ENCODE measurements at regions not wholly inside any gene's neighbourhood (a gene's known extent, or its start where the extent isn't known, plus 50 kb on each side); places are given as distances from the start of the nearest gene placed in this dataset.

DNA sequence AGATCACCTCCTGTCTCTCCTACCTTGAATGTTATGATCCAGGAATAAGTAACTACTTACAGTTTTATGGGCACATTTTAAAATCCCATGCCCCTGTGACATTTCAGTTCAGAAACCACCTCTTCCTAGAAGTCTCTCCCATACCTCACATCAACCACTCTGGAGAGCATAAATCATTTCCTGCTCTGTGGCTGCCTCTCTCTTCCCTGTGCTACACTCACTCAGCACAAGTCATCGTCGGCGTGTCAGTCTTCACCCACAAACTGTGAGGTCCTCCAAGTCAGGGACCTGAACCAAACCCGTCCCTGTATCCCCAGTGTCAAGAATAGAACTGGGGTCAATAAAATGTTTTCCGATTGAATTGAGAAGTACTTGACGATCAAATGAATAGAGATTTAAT is 863.3 kb downstream of the BCL11B start:
- H2BK5ac ChIP-seq (ENCODE audit: low read length): no peak overlapping the region
- H2AK5ac ChIP-seq (ENCODE audit: low read depth, low read length): no peak overlapping the region
- H3K27ac ChIP-seq (replicated peaks; ENCODE audit: low read length): no peak overlapping the region
- H3K9me3 ChIP-seq (replicated peaks in 1 of 2; ENCODE audit: control insufficient read depth in 2 of 2, insufficient read depth in 1 of 2, low read depth in 1 of 2, low read length in 2 of 2): no peaks in the 10 kb centered on the region
- no peak overlapping the region for H3K9ac ChIP-seq (ENCODE audit: low read depth, low read length, poor library complexity)
- no peak overlapping the region for H4K8ac ChIP-seq (ENCODE audit: low read depth, low read length)
- no peak overlapping the region for H3K4ac ChIP-seq (ENCODE audit: low read length)
- no peak overlapping the region for H2BK120ac ChIP-seq (ENCODE audit: low read depth, low read length)
- no peak overlapping the region for H3K18ac ChIP-seq (ENCODE audit: low read length)
- no peaks in the 10 kb centered on the region for H3K27me3 ChIP-seq (ENCODE audit: control insufficient read depth in 3 of 3, insufficient read depth in 3 of 3, low read depth in 1 of 3, low read length in 3 of 3)
- no peak overlapping the region for H4K91ac ChIP-seq (ENCODE audit: low read depth, low read length, poor library complexity)
- H3K36me3 ChIP-seq (replicated peaks in 1 of 2; ENCODE audit: control insufficient read depth in 2 of 2, insufficient read depth in 2 of 2, low read length in 2 of 2): no peaks in the 10 kb centered on the region
- no peak overlapping the region for H3K4me3 ChIP-seq (ENCODE audit: low read length in 2 of 2)
- DNase-seq (ENCODE audit: low spot score): no peak
- H3K23ac ChIP-seq (ENCODE audit: low read depth, low read length, poor library complexity): no peak overlapping the region
- peaks cover 0 to 2% of the 10 kb centered on the region in 2 donors for H3K4me1 ChIP-seq (ENCODE audit: control insufficient read depth in 2 of 2, insufficient read depth in 1 of 2, low read depth in 1 of 2, low read length in 2 of 2)
- H3K4me2 ChIP-seq (ENCODE audit: insufficient read depth, low read length, poor library complexity, severe bottlenecking): no peak overlapping the region
- H2BK15ac ChIP-seq (ENCODE audit: low read length): no peak overlapping the region
- H3K79me1 ChIP-seq (ENCODE audit: low read depth, low read length): no peaks in the 10 kb centered on the region
- no peak overlapping the region for H3K14ac ChIP-seq (ENCODE audit: low read length)
- WGBS, 2 donors (ENCODE audit: extremely low coverage in 2 of 2, insufficient read length in 2 of 2, insufficient replicate concordance in 1 of 2): no CpG with 5 or more reads among the region's 6 CpGs
- no peak overlapping the region for H2BK12ac ChIP-seq (ENCODE audit: low read length)
- no peak overlapping the region for H2AFZ ChIP-seq (ENCODE audit: low read length)

DNA sequence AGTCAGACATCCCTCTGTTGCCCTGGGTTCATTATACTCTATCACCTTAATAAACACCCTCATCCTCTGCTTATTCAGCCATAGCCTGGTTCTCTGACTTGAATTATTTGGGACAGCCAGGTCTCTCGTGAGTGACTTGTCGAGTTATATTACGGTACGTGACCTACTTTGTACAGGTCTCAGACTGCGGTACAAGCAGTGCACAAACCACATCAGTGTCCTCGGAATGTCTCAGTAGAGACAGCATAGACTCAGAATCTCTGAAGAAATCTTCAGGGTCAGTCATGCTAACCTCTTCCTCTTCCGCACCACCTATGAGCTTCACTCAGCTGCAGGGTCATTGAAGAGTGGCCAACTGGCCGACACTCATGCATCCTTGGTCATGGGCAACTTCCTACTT is 860.8 kb downstream of the BCL11B start:
- H3K9ac ChIP-seq (ENCODE audit: low read depth, low read length, poor library complexity): no peak overlapping the region
- H3K23ac ChIP-seq (ENCODE audit: low read depth, low read length, poor library complexity): no peak overlapping the region
- no peak overlapping the region for H4K8ac ChIP-seq (ENCODE audit: low read depth, low read length)
- no peaks in the 10 kb centered on the region for H3K27me3 ChIP-seq (ENCODE audit: control insufficient read depth in 3 of 3, insufficient read depth in 3 of 3, low read depth in 1 of 3, low read length in 3 of 3)
- H3K4me3 ChIP-seq (ENCODE audit: low read length in 2 of 2): no peak overlapping the region
- no peak overlapping the region for H2BK5ac ChIP-seq (ENCODE audit: low read length)
- H2BK12ac ChIP-seq (ENCODE audit: low read length): no peak overlapping the region
- no peak overlapping the region for H3K27ac ChIP-seq (replicated peaks; ENCODE audit: low read length)
- no peak overlapping the region for H3K18ac ChIP-seq (ENCODE audit: low read length)
- H2BK120ac ChIP-seq (ENCODE audit: low read depth, low read length): no peak overlapping the region
- H3K79me1 ChIP-seq (ENCODE audit: low read depth, low read length): no peaks in the 10 kb centered on the region
- no peak overlapping the region for H2BK15ac ChIP-seq (ENCODE audit: low read length)
- no peak overlapping the region for H2AK5ac ChIP-seq (ENCODE audit: low read depth, low read length)
- H4K91ac ChIP-seq (ENCODE audit: low read depth, low read length, poor library complexity): no peak overlapping the region
- no peak overlapping the region for H3K14ac ChIP-seq (ENCODE audit: low read length)
- H3K36me3 ChIP-seq (replicated peaks in 1 of 2; ENCODE audit: control insufficient read depth in 2 of 2, insufficient read depth in 2 of 2, low read length in 2 of 2): no peaks in the 10 kb centered on the region
- no peak overlapping the region for H2AFZ ChIP-seq (ENCODE audit: low read length)
- no peak overlapping the region for H3K4ac ChIP-seq (ENCODE audit: low read length)
- DNase-seq (ENCODE audit: low spot score): no peak
- H3K9me3 ChIP-seq (replicated peaks in 1 of 2; ENCODE audit: control insufficient read depth in 2 of 2, insufficient read depth in 1 of 2, low read depth in 1 of 2, low read length in 2 of 2): no peaks in the 10 kb centered on the region
- peaks cover 0 to 2% of the 10 kb centered on the region in 2 donors for H3K4me1 ChIP-seq (ENCODE audit: control insufficient read depth in 2 of 2, insufficient read depth in 1 of 2, low read depth in 1 of 2, low read length in 2 of 2)
- no peak overlapping the region for H3K4me2 ChIP-seq (ENCODE audit: insufficient read depth, low read length, poor library complexity, severe bottlenecking)
- WGBS, 2 donors (ENCODE audit: extremely low coverage in 2 of 2, insufficient read length in 2 of 2, insufficient replicate concordance in 1 of 2): no CpG with 5 or more reads among the region's 8 CpGs

DNA sequence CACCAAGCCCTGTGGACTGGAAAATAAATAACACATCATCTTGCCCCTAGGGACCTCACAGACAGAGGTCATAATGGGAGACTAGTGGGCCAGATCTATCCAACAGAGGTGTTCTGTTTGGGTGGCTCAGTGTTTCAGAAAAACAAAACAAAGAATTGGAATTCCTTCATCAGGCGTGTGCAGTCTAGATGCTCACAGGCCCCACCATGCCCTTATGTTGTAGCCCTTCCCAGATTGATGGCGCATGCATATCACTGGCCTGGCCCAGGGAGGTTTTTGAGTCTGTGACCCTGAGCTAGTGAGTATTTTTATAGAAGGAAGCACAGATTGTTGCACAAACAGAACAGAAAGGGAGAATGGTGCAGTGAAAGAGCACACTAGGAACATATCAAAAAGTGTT is 859.6 kb downstream of the BCL11B start:
- no peak for DNase-seq (ENCODE audit: low spot score)
- Histone ChIP-seq H3K27ac (replicated peaks; ENCODE audit: low read length) (no peak overlapping the region), H3K79me1 (ENCODE audit: low read depth, low read length) (no peaks in the 10 kb centered on the region), H3K36me3 (replicated peaks in 1 of 2; ENCODE audit: control insufficient read depth in 2 of 2, insufficient read depth in 2 of 2, low read length in 2 of 2) (no peaks in the 10 kb centered on the region), H3K14ac (ENCODE audit: low read length) (no peak overlapping the region), H4K8ac (ENCODE audit: low read depth, low read length) (no peak overlapping the region), H2AK5ac (ENCODE audit: low read depth, low read length) (no peak overlapping the region), H4K91ac (ENCODE audit: low read depth, low read length, poor library complexity) (no peak overlapping the region), H2BK5ac (ENCODE audit: low read length) (no peak overlapping the region), H3K9ac (ENCODE audit: low read depth, low read length, poor library complexity) (no peak overlapping the region), H3K4me2 (ENCODE audit: insufficient read depth, low read length, poor library complexity, severe bottlenecking) (no peak overlapping the region), H3K4ac (ENCODE audit: low read length) (no peak overlapping the region), H2BK12ac (ENCODE audit: low read length) (no peak overlapping the region), H2BK15ac (ENCODE audit: low read length) (no peak overlapping the region), H3K9me3 (replicated peaks in 1 of 2; ENCODE audit: control insufficient read depth in 2 of 2, insufficient read depth in 1 of 2, low read depth in 1 of 2, low read length in 2 of 2) (no peaks in the 10 kb centered on the region), H2AFZ (ENCODE audit: low read length) (no peak overlapping the region), H3K4me3 (ENCODE audit: low read length in 2 of 2) (no peak overlapping the region), H2BK120ac (ENCODE audit: low read depth, low read length) (no peak overlapping the region), H3K18ac (ENCODE audit: low read length) (no peak overlapping the region), H3K4me1 (ENCODE audit: control insufficient read depth in 2 of 2, insufficient read depth in 1 of 2, low read depth in 1 of 2, low read length in 2 of 2) (peaks cover 0 to 2% of the 10 kb centered on the region in 2 donors), H3K23ac (ENCODE audit: low read depth, low read length, poor library complexity) (no peak overlapping the region), H3K27me3 (ENCODE audit: control insufficient read depth in 3 of 3, insufficient read depth in 3 of 3, low read depth in 1 of 3, low read length in 3 of 3) (no peaks in the 10 kb centered on the region)
- WGBS, 2 donors (ENCODE audit: extremely low coverage in 2 of 2, insufficient read length in 2 of 2, insufficient replicate concordance in 1 of 2): no CpG with 5 or more reads among the region's 2 CpGs

DNA sequence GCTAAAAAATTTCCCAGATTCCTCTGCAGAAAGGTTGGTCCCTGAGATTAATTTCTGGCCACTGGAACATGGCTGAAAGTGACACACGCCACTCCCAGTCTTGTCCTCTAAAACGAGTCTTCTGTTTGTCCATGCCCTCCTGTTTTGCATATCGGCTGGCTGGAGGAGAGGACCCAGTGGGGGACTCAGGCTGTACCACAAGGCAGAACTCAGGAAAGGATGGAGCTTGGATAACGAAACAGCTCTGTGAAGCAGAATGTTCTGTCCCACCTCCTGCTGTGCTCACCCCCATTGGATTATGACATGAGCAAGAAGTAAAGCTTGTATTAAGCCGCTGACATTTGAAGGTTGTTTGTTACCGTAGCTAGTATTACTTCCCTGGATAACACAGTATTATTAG is 856.2 kb downstream of the BCL11B start:
- H3K9me3 ChIP-seq (replicated peaks in 1 of 2; ENCODE audit: control insufficient read depth in 2 of 2, insufficient read depth in 1 of 2, low read depth in 1 of 2, low read length in 2 of 2): no peaks in the 10 kb centered on the region
- no peak overlapping the region for H2BK5ac ChIP-seq (ENCODE audit: low read length)
- no CpG with 5 or more reads among the region's 6 CpGs for WGBS, 2 donors (ENCODE audit: extremely low coverage in 2 of 2, insufficient read length in 2 of 2, insufficient replicate concordance in 1 of 2)
- H2AFZ ChIP-seq (ENCODE audit: low read length): no peak overlapping the region
- H3K79me1 ChIP-seq (ENCODE audit: low read depth, low read length): no peaks in the 10 kb centered on the region
- H2BK15ac ChIP-seq (ENCODE audit: low read length): no peak overlapping the region
- no peaks in the 10 kb centered on the region for H3K27me3 ChIP-seq (ENCODE audit: control insufficient read depth in 3 of 3, insufficient read depth in 3 of 3, low read depth in 1 of 3, low read length in 3 of 3)
- H3K4me3 ChIP-seq (ENCODE audit: low read length in 2 of 2): no peak overlapping the region
- H3K27ac ChIP-seq (replicated peaks; ENCODE audit: low read length): no peak overlapping the region
- H2BK12ac ChIP-seq (ENCODE audit: low read length): no peak overlapping the region
- peaks cover 0 to 2% of the 10 kb centered on the region in 2 donors for H3K4me1 ChIP-seq (ENCODE audit: control insufficient read depth in 2 of 2, insufficient read depth in 1 of 2, low read depth in 1 of 2, low read length in 2 of 2)
- H3K4me2 ChIP-seq (ENCODE audit: insufficient read depth, low read length, poor library complexity, severe bottlenecking): no peak overlapping the region
- H3K23ac ChIP-seq (ENCODE audit: low read depth, low read length, poor library complexity): no peak overlapping the region
- no peak overlapping the region for H2AK5ac ChIP-seq (ENCODE audit: low read depth, low read length)
- no peak overlapping the region for H4K91ac ChIP-seq (ENCODE audit: low read depth, low read length, poor library complexity)
- H2BK120ac ChIP-seq (ENCODE audit: low read depth, low read length): no peak overlapping the region
- no peak overlapping the region for H3K4ac ChIP-seq (ENCODE audit: low read length)
- H3K36me3 ChIP-seq (replicated peaks in 1 of 2; ENCODE audit: control insufficient read depth in 2 of 2, insufficient read depth in 2 of 2, low read length in 2 of 2): no peaks in the 10 kb centered on the region
- H3K9ac ChIP-seq (ENCODE audit: low read depth, low read length, poor library complexity): no peak overlapping the region
- no peak overlapping the region for H3K14ac ChIP-seq (ENCODE audit: low read length)
- no peak overlapping the region for H3K18ac ChIP-seq (ENCODE audit: low read length)
- H4K8ac ChIP-seq (ENCODE audit: low read depth, low read length): no peak overlapping the region
- no peak for DNase-seq (ENCODE audit: low spot score)
